GM21528 (cell line): ENCODE measurements at regions not wholly inside any gene's neighbourhood (a gene's known extent, or its start where the extent isn't known, plus 50 kb on each side); places are given as distances from the start of the nearest gene placed in this dataset.

ENCODE experiments used
- ATAC-seq: cut with Tn5 transposase; IDR thresholded peaks from one replicate; pipeline ENCODE4 v1.9.1; 2021; ENCODE audit warnings: mild to moderate bottlenecking, moderate library complexity; ENCODE audit not compliant: unreplicated experiment, low FRiP score

GRCh38 chr11:129324533-129325175 is 51.0 kb upstream of the BARX2 start:
- no peak for ATAC-seq

GRCh38 chr11:129323896-129324502 is 51.6 kb upstream of the BARX2 start:
- ATAC-seq, result no peak

- ATAC-seq, result no peak
Observed at GRCh38 chr11:129322941-129323340, 52.7 kb upstream of the BARX2 start.

- no peak for ATAC-seq
Observed at GRCh38 chr11:129321076-129321475, 54.6 kb upstream of the BARX2 start.

GRCh38 chr11:129320494-129320893 is 55.2 kb upstream of the BARX2 start:
- ATAC-seq, result no peak

GRCh38 chr11:129319751-129320150 is 55.9 kb upstream of the BARX2 start:
- ATAC-seq, result no peak

- ATAC-seq, result no peak
Observed at GRCh38 chr11:129319201-129319600, 56.4 kb upstream of the BARX2 start.

GRCh38 chr11:129317571-129317970 is 58.1 kb upstream of the BARX2 start:
- ATAC-seq, result no peak

- no peak for ATAC-seq
Observed at GRCh38 chr11:129316781-129317180, 58.9 kb upstream of the BARX2 start.

- no peak for ATAC-seq
Observed at GRCh38 chr11:129315781-129316579, 59.7 kb upstream of the BARX2 start.

GRCh38 chr11:129314371-129314770 is 61.3 kb upstream of the BARX2 start:
- ATAC-seq, result no peak

GRCh38 chr11:129313541-129314297 is 61.9 kb upstream of the BARX2 start:
- ATAC-seq, result no peak

GRCh38 chr11:129312730-129313503 is 62.7 kb upstream of the BARX2 start:
- no peak for ATAC-seq

GRCh38 chr11:129308241-129308865 is 67.3 kb upstream of the BARX2 start:
- ATAC-seq, result no peak

- ATAC-seq, result no peak
Observed at GRCh38 chr11:129307162-129307561, 68.5 kb upstream of the BARX2 start.

GRCh38 chr11:129302386-129303101 is 73.1 kb upstream of the BARX2 start:
- no peak for ATAC-seq

GRCh38 chr11:129300099-129300498 is 75.5 kb upstream of the BARX2 start:
- no peak for ATAC-seq

- ATAC-seq, result no peak
Observed at GRCh38 chr11:129298988-129299387, 76.7 kb upstream of the BARX2 start.

- no peak for ATAC-seq
Observed at GRCh38 chr11:129295746-129296145, 79.9 kb upstream of the BARX2 start.
